ENCODE measurements at regions not wholly inside any gene's neighbourhood (a gene's known extent, or its start where the extent isn't known, plus 50 kb on each side); places are given as distances from the start of the nearest gene placed in this dataset.

DNA sequence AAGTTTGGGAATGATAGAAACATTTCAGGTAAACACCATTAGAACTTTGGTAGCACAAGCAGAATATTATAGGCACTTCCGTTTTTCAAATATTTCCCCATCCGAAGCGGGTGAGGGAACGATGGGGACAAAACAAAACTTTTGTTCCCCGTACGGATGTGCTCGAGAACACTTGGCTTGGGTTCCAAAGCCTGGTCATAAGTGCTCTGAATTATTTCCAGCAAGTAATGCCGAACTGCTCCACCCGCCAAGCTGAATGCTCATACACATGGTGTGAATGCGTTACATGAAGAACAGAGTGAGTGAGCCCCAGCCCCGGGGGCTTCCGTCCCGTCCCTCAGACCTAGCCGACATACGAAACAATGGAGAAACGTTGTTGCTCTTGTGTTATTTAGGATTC is 438.2 kb upstream of the ARRDC4 start:
- no peak for DNase-seq

GRCh38 chr15:97525809-97526208 is 434.7 kb upstream of the ARRDC4 start:
- DNase-seq = no peak

DNA sequence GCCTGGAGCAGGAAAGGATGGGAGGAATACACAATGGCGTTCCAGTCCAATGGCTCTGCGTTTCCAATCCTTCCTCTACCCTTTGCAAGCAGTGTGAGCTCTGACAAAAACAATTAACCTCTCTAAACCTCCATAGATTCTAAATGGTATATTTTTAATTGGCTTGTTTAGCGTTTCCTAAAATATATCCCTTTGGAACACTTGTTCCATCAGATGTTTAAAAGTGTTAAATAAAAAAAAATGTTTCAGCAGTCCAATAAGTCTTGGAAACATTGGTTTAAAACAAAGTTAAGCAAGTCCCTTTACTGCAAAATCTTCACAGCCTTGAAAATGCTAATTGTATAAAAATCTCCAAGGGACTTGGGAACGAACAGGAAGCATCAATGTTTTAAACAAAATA is 432.3 kb upstream of the ARRDC4 start:
- no peak for DNase-seq

DNA sequence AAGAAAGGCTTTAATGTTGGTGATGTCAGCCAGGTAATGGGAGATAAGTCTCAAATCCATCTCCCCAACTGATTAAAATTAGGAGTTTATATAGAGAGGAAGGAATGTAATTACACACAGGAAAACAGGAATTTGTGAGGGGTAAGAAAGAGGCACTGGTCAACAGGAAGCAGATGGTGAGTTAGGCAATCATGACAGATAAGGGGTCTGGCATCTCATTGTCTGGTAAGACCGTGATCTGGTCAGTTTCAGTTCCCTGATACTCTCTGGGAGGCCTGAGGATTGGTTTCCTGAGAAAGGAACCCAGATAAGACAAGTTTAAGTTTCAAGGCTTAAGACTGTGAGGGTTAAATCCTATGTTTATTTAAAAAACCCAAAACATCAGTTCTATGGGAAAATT is 414.7 kb upstream of the ARRDC4 start:
- no peak for DNase-seq

DNA sequence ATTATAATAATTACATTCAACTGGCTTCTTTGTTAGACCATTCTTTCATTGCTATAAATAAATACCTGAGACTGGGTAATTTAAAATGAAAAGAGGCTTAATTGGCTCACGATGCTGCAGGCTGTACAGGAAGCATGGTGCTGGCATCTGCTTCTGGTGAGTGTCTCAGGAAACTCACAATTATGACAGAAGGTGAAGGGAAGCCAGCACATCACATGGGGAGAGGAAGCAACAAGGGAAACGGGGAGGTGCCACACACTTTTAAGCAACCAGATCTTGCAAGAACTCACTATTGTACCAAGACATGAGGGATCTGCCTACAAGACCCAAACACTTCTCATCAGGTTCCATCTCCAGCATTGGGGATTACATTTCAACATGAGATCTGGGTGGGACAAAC is 413.1 kb upstream of the ARRDC4 start:
- DNase-seq = no peak

DNA sequence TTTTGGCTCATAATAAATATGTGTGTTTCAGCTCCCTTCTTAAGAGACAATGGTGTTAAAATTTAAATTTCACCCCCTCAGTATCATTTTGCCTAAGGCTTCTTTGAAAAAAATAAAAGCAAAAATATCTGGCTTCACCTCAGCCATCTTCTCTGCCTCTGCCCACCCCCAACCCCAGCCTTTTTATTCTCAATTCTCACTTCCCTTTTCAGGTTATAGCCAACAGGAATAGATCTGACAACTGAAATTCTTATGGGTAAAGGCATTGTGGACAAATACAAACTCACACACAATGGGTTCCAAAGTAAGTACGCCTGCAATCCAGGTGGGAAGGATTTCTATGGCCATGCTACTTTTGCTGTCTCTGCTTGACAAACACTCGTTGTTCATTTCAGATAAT is 399.0 kb upstream of the ARRDC4 start:
- no peak for DNase-seq

DNA sequence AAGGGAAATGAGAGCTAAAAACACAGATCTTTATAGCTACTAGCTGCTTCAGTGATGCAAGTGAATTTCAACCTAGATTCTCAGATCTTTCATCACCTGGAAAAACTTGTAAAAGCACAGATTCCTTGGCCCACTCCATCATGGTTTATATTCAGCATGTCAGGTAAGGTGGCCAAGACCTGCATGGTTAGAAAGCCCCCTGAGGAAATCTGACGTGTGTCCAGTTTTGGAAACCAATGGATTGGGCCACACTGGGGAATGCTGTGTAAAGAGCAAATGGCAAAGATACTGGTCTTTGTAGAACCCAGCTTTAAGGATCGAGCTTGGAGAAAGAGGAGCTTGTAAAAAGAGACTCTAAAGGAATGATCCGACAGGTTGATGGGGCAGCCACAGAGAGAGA is 397.0 kb upstream of the ARRDC4 start:
- DNase-seq = no peak

DNA sequence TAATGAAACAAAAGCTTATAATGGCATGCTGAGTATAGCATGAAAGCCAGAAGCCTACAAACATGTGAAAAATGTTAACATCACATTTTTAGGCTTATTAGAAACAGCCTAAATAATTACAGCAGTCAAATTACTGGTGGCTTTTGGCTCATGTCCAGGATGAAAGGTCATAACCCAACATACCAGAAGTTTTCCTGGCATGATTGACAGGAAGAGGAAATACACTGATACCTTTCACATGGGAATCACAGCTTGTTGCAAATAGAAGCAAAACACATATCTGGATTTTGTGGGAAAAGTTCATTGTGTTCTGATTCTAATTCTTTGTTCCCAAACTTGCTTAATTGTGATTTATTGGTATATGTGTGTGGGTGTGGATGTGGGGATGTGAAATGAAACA is 393.5 kb upstream of the ARRDC4 start:
- DNase-seq = no peak

DNA sequence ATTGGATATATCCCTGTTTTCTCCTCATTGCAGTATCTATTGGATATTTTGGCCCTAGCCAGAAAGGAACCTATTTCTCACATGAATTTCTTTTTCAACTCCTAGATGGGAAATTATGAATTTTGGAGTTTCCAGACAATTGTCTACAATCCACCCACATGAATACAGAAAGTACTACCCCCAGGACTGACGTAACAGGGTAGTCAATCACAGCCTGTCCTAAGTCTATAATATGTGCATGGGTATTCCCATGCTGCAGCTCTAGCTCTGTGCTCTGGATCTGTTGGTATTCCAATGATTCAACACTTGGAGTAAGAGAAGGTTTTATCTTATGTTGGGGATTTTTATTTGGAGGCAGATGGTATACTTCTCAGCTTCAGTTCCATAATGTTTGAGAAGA is 393.1 kb upstream of the ARRDC4 start:
- no peak for DNase-seq

DNA sequence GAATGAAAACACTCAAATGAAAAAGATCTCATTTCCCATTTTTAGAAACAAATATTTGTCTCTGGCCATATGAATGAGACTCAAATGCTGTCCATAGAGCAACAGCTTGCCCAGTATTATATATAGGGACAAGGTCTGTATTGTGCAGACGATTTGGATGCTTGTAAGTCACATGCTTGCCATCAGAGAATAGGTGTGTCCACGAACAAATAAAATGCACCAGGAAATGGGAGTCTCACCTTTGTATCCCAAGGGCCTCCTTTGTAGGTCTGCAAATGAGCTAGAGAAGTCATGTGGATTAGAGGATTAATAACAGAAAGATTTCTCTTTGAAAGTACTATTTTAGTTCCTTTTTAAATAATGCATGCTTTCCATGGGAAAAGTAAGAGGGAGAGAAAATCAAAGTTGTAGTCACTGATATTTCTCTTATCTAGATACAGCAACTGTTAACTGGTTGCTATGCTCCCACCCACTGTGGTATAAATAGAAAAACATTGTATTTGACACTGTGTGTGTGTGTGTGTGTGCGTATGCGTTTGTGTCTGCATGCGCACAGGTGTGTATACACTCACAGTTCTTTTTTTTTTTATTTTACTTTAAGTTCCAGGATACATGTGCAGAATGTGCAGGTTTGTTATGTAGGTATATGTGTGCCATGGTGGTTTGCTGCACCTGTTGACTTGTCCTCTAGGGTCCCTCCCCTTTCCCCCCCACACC is 383.4 kb upstream of the ARRDC4 start:
- no peak for DNase-seq

GRCh38 chr15:97585408-97585807 is 375.1 kb upstream of the ARRDC4 start:
- DNase-seq = no peak

GRCh38 chr15:97592778-97593177 is 367.7 kb upstream of the ARRDC4 start:
- no peak for DNase-seq

DNA sequence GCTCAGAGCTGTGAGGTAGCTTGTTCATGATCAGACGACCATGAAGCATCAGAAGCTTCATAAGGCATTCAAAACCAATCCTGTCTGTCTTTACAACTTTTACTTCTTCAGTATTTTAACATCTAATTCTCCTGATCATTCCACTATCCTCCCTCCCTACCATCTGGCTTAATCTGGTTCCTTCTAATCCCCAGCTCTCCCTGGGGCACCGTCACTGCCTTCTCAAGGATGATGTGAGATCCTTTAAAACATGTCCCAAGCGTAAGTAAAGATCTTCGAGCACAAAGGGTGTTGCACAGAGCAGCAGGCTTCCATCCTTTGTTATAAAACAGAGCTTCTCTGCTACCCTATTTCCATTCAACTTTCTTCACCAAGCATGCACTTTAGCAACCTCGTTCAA is 362.7 kb upstream of the ARRDC4 start:
- no peak for DNase-seq

GRCh38 chr15:97598353-97598798 is 362.1 kb upstream of the ARRDC4 start:
- DNase-seq = no peak

DNA sequence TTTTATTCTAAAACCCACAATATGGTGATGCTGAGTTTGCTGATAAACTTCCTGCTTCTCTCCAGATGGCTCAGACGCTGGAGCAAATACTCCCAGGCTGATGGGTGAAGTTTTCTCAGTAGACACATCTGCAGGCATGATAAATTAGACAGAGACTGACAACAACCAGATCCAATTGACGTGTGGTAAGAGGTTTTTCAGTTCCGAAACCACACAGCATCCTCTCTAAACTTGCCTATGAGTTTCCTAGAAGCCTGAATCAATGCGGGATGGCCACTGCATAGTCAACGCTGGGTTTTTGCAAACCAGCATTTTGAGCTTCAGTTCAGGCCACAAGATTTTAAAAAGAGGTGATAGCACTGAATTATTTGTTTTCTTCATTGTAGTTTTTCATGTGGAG is 360.3 kb upstream of the ARRDC4 start:
- no peak for DNase-seq

DNA sequence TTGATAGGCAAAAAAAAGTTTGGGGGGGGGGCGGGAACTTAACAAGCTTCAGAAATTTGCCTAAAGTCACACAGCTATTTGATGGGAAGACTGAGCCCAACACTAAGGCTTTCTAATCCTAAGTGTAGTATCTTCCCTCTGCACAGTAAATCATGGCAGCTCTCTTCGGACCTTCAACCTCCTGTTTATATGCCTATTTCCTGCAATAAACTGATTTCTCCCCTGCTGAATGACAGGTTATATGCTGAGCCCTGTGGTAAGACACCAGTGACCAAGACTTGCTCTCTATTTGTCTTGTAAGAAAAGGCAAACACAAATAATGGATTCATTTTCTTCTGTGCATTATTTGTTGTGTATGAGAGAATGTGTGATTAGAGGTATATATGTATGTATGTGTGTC is 355.8 kb upstream of the ARRDC4 start:
- no peak for DNase-seq

DNA sequence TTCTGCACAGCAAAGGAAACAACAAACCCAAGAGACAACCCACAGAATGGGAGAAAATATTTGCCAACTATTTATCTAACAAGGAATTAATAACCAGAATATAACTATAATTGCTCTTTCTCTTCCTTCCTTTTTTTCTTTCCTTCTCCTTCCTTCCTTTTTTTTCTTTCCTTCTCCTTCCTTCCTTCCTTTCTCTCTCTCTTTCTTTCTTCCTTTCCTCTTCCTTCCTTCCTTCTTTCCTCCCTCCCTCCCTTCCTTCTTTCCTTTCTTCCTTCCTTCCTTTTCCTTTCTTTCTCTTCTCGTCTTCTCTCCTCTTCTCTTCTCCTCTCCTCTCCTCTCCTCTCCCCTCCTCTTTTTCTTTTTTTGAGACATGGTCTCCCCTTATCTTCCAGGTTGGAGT is 345.4 kb upstream of the ARRDC4 start:
- DNase-seq = no peak

DNA sequence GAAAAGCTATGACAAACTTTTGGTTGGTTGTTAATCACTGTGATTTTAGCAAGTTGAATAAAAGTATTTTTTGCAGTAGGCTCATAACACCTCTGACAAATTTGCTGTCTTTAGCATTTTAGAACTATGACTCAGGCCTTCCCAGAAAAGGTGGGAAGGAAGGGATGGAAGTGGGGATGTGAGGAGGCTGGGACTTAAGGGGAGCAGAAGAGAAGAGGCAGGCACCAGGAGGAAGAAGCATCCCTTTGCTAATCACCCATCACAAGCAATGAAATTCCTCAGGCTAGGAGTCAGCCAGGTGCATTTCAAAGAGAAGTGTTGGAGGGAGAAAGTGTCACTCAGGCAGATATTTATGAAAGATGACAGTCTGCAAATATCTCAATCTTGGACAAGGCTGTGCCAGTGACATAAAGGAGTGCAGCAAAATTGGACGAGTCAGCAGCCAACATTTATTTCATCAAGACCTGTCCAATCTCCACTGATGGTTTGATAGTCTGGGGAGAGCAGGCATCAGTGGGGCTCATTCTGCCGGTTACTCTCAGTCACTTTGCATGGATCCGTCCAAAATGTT is 337.3 kb upstream of the ARRDC4 start:
- DNase-seq = no peak

GRCh38 chr15:97627634-97628033 is 332.9 kb upstream of the ARRDC4 start:
- no peak for DNase-seq

DNA sequence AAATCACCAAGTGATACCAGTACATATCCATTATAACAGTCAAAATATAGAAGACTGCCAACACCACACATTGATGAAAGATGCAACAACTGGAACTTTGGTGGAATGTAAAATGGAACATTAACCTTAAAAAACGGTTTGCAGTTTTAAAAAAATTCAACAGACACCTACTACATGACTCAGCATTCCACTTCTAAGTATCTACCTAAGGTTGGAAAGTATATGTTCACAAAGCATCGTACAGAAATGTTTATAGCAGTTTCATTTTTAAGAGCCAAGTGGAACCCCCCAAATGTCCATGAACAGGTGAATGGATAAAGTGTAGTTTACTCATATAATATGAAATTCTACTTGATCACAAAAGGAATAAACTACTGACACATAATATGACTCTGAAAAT is 314.7 kb upstream of the ARRDC4 start:
- DNase-seq = no peak

- no peak for DNase-seq
Measured at GRCh38 chr15:97648728-97649127, 311.8 kb upstream of the ARRDC4 start.

GRCh38 chr15:97652041-97652440 is 308.5 kb upstream of the ARRDC4 start:
- no peak for DNase-seq

DNA sequence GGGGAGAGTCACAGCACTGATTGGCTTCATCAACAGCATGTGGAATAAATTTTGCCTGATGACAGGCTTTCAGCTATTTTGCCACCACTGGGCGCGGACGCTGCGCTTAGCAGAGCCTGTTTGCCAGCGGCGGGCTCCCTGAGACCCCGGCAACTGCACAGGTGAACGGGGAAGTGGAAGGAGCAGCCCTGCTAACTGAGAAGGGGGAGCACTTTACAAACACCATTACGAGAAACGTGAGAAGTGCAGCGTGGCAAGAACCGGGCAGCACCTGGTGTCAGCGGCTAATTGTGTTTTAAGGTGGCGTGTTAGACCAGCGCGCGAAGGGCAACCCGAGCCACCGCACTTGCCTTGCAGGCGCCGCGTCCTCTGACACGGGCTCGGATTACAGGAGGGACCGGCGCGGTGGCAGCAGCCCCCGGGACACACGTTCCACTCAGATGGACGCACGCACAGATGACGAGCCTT is 307.8 kb upstream of the ARRDC4 start:
- no peak for DNase-seq

DNA sequence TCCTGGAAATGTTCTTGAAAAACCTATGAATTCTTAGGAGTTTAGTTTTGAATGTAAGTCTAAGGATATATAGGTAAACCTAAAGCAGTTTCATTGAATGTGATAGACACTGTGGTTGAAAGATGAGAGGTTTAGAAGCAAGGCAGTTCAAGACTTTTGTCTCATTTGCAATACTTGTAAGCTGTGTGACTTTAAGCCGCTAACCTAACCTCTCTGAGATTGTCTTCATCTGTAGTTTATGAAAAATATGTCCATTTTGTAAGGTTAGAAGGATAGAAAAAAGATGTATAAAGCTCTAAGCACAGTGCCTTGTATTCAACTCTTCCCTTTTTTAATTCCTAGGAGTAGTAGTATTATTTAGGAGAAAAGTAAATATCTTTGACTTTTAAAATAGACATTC is 306.6 kb upstream of the ARRDC4 start:
- DNase-seq = no peak

- DNase-seq = no peak
Measured at GRCh38 chr15:97654481-97655076, 305.9 kb upstream of the ARRDC4 start.
